ENCODE measurements at regions not wholly inside any gene's neighbourhood (a gene's known extent, or its start where the extent isn't known, plus 50 kb on each side); places are given as distances from the start of the nearest gene placed in this dataset.

DNA sequence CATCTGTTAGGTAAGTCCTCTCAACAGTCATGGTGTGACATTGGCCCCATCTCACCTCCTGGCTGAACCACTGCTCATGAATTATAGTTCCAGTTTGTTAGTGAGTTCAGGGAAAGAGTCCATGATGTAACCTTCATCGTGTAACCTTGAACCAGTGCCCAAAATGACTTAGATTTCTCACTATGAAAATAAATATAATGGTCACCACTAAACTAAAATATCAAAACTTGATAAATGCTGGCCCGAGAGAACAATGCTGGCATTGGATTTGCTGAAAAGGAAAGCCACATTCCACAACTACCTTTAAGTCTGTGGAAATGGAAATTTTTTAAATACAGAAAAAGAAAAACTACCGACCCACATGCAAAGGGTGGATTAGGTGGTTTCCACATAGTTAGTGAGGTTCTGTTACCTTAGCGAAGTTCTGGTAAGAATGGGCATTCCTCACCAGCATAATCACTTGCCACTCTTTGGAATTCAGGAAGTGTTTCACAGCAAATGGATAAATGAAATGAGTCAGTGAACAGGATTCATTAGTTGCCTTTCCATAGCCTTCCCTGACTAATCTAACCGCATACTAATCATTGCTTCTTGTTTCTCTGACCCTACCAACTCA lies 133.9 kb upstream of the CTAGE1 start:
- H3K36me3 ChIP-seq (ENCODE audit: control insufficient read depth in 1 of 2, insufficient read depth in 2 of 2, low read length in 2 of 2), result no peaks in the 10 kb centered on the region
- no peaks in the 10 kb centered on the region for H3K79me2 ChIP-seq (ENCODE audit: insufficient read depth, low read length)
- H3K9me3 ChIP-seq (ENCODE audit: control insufficient read depth in 1 of 2, insufficient read depth in 1 of 2, low read depth in 1 of 2, low read length in 2 of 2), result no peaks in the 10 kb centered on the region
- no peaks in the 10 kb centered on the region for H4K20me1 ChIP-seq (ENCODE audit: insufficient read depth)
- POLR2A ChIA-PET, result no interaction called here
- H2AFZ ChIP-seq (ENCODE audit: low read depth, low read length, poor library complexity, severe bottlenecking), result no peak overlapping the region
- ATAC-seq (peak; percentile 36; the same call in 1 of the 2 replicates), DNase-seq (ENCODE audit: low read depth, low spot score) (peak; percentile 27)
- CTCF ChIA-PET, result no interaction called here
- H3K4me1 ChIP-seq (ENCODE audit: control insufficient read depth in 1 of 2, insufficient read depth in 2 of 2, low read length in 2 of 2), result peaks cover 0 to 10% of the 10 kb centered on the region in 2 experiments; a peak in 2 of 4 replicates
- no peaks in the 10 kb centered on the region; the same call in 1 of the 2 replicates for H3K27me3 ChIP-seq (ENCODE audit: insufficient read depth, low read length)
- H3K9me2 ChIP-seq (ENCODE audit: insufficient read depth), result 0 out of 2 replicates have a peak, but pooled peaks cover 7% of the 10 kb centered on the region
- H3K4me3 ChIP-seq (replicated peaks in 1 of 2; ENCODE audit: low read depth in 1 of 2, low read length in 2 of 2), result no peak overlapping the region
- RAD21 ChIA-PET (ENCODE audit: low non-redundant PET in 1 of 2, low total read pairs in 2 of 2, uncharacterized antibody in 2 of 2, unreplicated experiment in 2 of 2), result no interaction called here
- H3K27ac ChIP-seq (ENCODE audit: low read depth, low read length), result no peak overlapping the region
- intact Hi-C loops (cut with micrococcal nuclease), result no loop called here
- BruUV-seq (replicated peaks), result no TSS peak
- H3K9ac ChIP-seq (ENCODE audit: low read length), result no peak overlapping the region
- no peak overlapping the region for H3K4me2 ChIP-seq (ENCODE audit: low read length)
- TF ChIP-seq JUND (IDR thresholded peaks at IDR 0.05), result peak; percentile 56
- no peak for TF ChIP-seq POLR2AphosphoS5 (IDR thresholded peaks at IDR 0.05; ENCODE audit: low read depth, low read length)
- TF ChIP-seq, protein P1, sequence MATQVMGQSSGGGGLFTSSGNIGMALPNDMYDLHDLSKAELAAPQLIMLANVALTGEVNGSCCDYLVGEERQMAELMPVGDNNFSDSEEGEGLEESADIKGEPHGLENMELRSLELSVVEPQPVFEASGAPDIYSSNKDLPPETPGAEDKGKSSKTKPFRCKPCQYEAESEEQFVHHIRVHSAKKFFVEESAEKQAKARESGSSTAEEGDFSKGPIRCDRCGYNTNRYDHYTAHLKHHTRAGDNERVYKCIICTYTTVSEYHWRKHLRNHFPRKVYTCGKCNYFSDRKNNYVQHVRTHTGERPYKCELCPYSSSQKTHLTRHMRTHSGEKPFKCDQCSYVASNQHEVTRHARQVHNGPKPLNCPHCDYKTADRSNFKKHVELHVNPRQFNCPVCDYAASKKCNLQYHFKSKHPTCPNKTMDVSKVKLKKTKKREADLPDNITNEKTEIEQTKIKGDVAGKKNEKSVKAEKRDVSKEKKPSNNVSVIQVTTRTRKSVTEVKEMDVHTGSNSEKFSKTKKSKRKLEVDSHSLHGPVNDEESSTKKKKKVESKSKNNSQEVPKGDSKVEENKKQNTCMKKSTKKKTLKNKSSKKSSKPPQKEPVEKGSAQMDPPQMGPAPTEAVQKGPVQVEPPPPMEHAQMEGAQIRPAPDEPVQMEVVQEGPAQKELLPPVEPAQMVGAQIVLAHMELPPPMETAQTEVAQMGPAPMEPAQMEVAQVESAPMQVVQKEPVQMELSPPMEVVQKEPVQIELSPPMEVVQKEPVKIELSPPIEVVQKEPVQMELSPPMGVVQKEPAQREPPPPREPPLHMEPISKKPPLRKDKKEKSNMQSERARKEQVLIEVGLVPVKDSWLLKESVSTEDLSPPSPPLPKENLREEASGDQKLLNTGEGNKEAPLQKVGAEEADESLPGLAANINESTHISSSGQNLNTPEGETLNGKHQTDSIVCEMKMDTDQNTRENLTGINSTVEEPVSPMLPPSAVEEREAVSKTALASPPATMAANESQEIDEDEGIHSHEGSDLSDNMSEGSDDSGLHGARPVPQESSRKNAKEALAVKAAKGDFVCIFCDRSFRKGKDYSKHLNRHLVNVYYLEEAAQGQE (IDR thresholded peaks at IDR 0.05; ENCODE audit: low read depth), result no peak
- no peak for TF ChIP-seq POLR2A (IDR thresholded peaks at IDR 0.05; ENCODE audit: borderline replicate concordance, extremely low read depth, insufficient read depth, insufficient read length)
- peak; percentile 20; the same call in 1 of the 2 replicates for TF ChIP-seq ELF1 (IDR thresholded peaks at IDR 0.05; ENCODE audit: borderline replicate concordance, low read depth)
- TF ChIP-seq ZFX (IDR thresholded peaks at IDR 0.05), result no peak
- peak; percentile 54 for TF ChIP-seq FOSL1 (IDR thresholded peaks at IDR 0.05; ENCODE audit: low read depth)
- TF ChIP-seq ZNF274 (IDR thresholded peaks at IDR 0.05; ENCODE audit: low read depth, low read length), result no peak
- TF ChIP-seq EZH2 (IDR thresholded peaks at IDR 0.05), result no peak
- no peak for TF ChIP-seq TCF7L2 (IDR thresholded peaks at IDR 0.05; ENCODE audit: borderline replicate concordance, extremely low read depth, insufficient read depth, insufficient read length)
- no peak for TF ChIP-seq CEBPB (IDR thresholded peaks at IDR 0.05; ENCODE audit: low read depth)
- TF ChIP-seq EZH2phosphoT487 (IDR thresholded peaks at IDR 0.05; ENCODE audit: borderline replicate concordance), result no peak
- no peak for TF ChIP-seq CTCF (IDR thresholded peaks at IDR 0.05 in 2 of 3, conservative IDR thresholded peaks at IDR 0.05 in 1 of 3; ENCODE audit: borderline replicate concordance in 1 of 3, insufficient read depth in 1 of 3, low read depth in 2 of 3, low read length in 2 of 3)
- TF ChIP-seq, protein P2, sequence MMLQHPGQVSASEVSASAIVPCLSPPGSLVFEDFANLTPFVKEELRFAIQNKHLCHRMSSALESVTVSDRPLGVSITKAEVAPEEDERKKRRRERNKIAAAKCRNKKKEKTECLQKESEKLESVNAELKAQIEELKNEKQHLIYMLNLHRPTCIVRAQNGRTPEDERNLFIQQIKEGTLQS (IDR thresholded peaks at IDR 0.05), result no peak
- TF ChIP-seq CBX3 (IDR thresholded peaks at IDR 0.05; ENCODE audit: low read depth), result no peak
- TF ChIP-seq, protein P3, sequence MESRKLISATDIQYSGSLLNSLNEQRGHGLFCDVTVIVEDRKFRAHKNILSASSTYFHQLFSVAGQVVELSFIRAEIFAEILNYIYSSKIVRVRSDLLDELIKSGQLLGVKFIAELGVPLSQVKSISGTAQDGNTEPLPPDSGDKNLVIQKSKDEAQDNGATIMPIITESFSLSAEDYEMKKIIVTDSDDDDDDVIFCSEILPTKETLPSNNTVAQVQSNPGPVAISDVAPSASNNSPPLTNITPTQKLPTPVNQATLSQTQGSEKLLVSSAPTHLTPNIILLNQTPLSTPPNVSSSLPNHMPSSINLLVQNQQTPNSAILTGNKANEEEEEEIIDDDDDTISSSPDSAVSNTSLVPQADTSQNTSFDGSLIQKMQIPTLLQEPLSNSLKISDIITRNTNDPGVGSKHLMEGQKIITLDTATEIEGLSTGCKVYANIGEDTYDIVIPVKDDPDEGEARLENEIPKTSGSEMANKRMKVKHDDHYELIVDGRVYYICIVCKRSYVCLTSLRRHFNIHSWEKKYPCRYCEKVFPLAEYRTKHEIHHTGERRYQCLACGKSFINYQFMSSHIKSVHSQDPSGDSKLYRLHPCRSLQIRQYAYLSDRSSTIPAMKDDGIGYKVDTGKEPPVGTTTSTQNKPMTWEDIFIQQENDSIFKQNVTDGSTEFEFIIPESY (IDR thresholded peaks at IDR 0.05; ENCODE audit: extremely low read depth, insufficient replicate concordance, low read length), result no peak
- TF ChIP-seq EGR1 (IDR thresholded peaks at IDR 0.05; ENCODE audit: low read depth), result no peak
- TF ChIP-seq YY1 (IDR thresholded peaks at IDR 0.05; ENCODE audit: extremely low read depth, insufficient replicate concordance, low read depth, low read length), result no peak
- TF ChIP-seq SP1 (IDR thresholded peaks at IDR 0.05; ENCODE audit: low read depth), result peak; percentile 47
- TF ChIP-seq SRF (IDR thresholded peaks at IDR 0.05; ENCODE audit: low read depth), result no peak
- no peak for TF ChIP-seq MAX (IDR thresholded peaks at IDR 0.05)

Measured in HCT116 (cell line).